Activated CD8-positive, alpha-beta T cell treated with anti-CD3 and anti-CD28 coated beads for 36 hours (primary cell): ENCODE measurements at regions not wholly inside any gene's neighbourhood (a gene's known extent, or its start where the extent isn't known, plus 50 kb on each side); places are given as distances from the start of the nearest gene placed in this dataset.

Source experiments
- ATAC-seq: fragments of 200-7000 bp; cut with Tn5 transposase; one replicate; pipeline ENCODE4 v1.10.0; 2021; ENCODE audit warnings: mild to moderate bottlenecking, moderate library complexity
- CTCF ChIA-PET: fragments of 350-600 bp; sonication (Branson Sonifier 250); formaldehyde crosslinking; loops from one replicate; lab custom pipeline; 2021; ENCODE audit warnings: antibody characterized with exemption; lab: Charles Lee
- POLR2A ChIA-PET: fragments of 350-600 bp; sonication (Branson Sonifier 250); formaldehyde crosslinking; loops from one replicate; lab custom pipeline; 2021; ENCODE audit warnings: antibody characterized with exemption; lab: Charles Lee
- DNase-seq: peaks from one replicate; pipeline ENCODE4 v3.0.0-alpha.2; 2020
- H3K27ac Mint-ChIP-seq: one replicate; pipeline ENCODE4 v1.8.0; 2021; ENCODE audit warnings: mild to moderate bottlenecking, mixed read lengths
- H3K27me3 Mint-ChIP-seq: one replicate; pipeline ENCODE4 v1.8.0; 2021; ENCODE audit warnings: mixed read lengths
- H3K36me3 Mint-ChIP-seq: one replicate; pipeline ENCODE4 v1.8.0; 2021; ENCODE audit warnings: low read depth, mixed read lengths
- H3K4me1 Mint-ChIP-seq: one replicate; pipeline ENCODE4 v1.8.0; 2021; ENCODE audit warnings: low read depth, mixed read lengths
- H3K4me3 Mint-ChIP-seq: one replicate; pipeline ENCODE4 v1.8.0; 2021; ENCODE audit warnings: mild to moderate bottlenecking, moderate library complexity, mixed read lengths
- H3K9me3 Mint-ChIP-seq: one replicate; pipeline ENCODE4 v1.8.0; 2021; ENCODE audit warnings: mixed read lengths
- intact Hi-C: fragments of 100-400 bp; cut with micrococcal nuclease; formaldehyde crosslinking; loops from one replicate; pipeline ENCODE4 v1.10.0; 2022
- TF ChIP-seq, protein P1 (sequence below): fragments of 200-600 bp; IDR thresholded peaks from one replicate; pipeline ENCODE4 v1.8.0; 2022; ENCODE audit warnings: antibody characterized with exemption, mild to moderate bottlenecking

DNA sequence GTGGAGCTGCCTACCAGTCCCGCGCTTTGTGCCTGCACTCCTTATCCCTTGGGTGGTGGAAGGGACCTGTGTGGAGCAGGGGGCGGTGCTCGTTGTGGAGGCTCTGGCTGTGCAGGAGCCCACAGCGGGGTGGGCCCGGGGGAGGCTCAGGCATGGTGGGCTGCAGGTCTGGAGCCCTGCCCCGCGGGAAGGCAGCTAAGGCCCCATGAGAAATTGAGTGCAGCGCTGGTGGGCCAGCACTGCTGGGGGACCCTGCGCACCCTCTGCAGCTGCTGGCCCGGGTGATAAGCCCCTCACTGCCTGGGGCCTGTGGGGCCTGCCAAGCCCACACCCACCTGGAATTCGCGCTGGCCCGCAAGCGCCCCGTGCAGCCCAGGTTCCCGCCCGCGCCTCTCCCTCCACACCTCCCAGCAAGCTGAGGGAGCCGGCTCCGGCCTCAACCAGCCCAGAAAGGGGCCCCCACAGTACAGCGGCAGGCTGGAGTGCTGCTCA is 859.6 kb upstream of the KCND2 start:
- TF ChIP-seq, protein P1, sequence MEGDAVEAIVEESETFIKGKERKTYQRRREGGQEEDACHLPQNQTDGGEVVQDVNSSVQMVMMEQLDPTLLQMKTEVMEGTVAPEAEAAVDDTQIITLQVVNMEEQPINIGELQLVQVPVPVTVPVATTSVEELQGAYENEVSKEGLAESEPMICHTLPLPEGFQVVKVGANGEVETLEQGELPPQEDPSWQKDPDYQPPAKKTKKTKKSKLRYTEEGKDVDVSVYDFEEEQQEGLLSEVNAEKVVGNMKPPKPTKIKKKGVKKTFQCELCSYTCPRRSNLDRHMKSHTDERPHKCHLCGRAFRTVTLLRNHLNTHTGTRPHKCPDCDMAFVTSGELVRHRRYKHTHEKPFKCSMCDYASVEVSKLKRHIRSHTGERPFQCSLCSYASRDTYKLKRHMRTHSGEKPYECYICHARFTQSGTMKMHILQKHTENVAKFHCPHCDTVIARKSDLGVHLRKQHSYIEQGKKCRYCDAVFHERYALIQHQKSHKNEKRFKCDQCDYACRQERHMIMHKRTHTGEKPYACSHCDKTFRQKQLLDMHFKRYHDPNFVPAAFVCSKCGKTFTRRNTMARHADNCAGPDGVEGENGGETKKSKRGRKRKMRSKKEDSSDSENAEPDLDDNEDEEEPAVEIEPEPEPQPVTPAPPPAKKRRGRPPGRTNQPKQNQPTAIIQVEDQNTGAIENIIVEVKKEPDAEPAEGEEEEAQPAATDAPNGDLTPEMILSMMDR = no peak
- Mint-ChIP-seq H3K27ac (no peak overlapping the region), H3K9me3 (peaks cover 8% of the 10 kb centered on the region), H3K4me3 (no peak overlapping the region), H3K27me3 (no peaks in the 10 kb centered on the region), H3K4me1 (no peaks in the 10 kb centered on the region), H3K36me3 (no peaks in the 10 kb centered on the region)
- ATAC-seq (no peak), DNase-seq (no peak)
- ChIA-PET POLR2A (no interaction called here), CTCF (no interaction called here)
- intact Hi-C loops = no loop called here

DNA sequence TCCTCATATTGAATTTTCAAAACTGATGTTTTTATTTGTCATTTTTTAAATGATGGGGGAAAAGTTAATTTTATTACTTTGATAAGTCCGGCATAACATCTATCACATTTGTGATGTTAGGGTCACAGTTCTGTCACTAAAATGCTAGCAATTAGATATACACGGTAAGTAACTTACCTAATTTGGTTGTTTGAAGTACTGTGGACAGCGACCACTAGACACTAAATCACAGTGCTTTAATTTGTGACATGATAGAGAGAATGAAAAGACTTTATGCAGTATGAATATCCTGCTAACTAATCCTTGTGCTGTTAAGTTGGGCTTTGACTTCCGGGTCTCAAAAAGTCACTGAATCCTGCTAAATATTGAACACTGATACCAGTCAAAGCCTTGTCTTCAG is 857.3 kb upstream of the KCND2 start:
- Mint-ChIP-seq H3K36me3 (no peaks in the 10 kb centered on the region), H3K27ac (no peak overlapping the region), H3K9me3 (peaks cover 9% of the 10 kb centered on the region), H3K4me1 (no peaks in the 10 kb centered on the region), H3K27me3 (no peaks in the 10 kb centered on the region), H3K4me3 (no peak overlapping the region)
- ChIA-PET CTCF (no interaction called here), POLR2A (no interaction called here)
- no peak for DNase-seq
- intact Hi-C loops = no loop called here
- TF ChIP-seq, protein P1 = no peak
- ATAC-seq = no peak

DNA sequence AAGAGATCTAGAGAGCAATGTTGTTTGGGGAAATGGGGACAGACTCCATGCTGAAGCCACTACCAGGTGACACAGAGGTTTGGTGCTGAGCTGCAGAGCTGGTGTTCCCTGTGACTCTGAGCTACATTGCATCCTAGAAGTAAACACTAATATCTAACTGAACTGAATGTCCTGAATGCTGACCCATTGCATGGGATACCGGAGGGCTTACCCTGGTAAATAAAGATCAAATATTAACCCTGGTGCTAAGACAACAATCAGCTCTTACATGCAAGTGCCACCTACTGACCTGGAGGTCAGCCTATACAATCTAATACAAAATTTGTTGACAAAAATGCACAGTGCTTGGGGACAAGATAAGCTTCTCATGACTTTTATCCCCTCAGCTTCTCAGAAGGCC is 851.3 kb upstream of the KCND2 start:
- TF ChIP-seq, protein P1 = no peak
- H3K4me3 Mint-ChIP-seq = no peak overlapping the region
- CTCF ChIA-PET = no interaction called here
- no peak for ATAC-seq
- no peaks in the 10 kb centered on the region for H3K4me1 Mint-ChIP-seq
- no peak overlapping the region for H3K27ac Mint-ChIP-seq
- H3K9me3 Mint-ChIP-seq = peaks cover 12% of the 10 kb centered on the region
- DNase-seq = no peak
- no peaks in the 10 kb centered on the region for H3K36me3 Mint-ChIP-seq
- no peaks in the 10 kb centered on the region for H3K27me3 Mint-ChIP-seq
- intact Hi-C loops = no loop called here
- POLR2A ChIA-PET = no interaction called here

DNA sequence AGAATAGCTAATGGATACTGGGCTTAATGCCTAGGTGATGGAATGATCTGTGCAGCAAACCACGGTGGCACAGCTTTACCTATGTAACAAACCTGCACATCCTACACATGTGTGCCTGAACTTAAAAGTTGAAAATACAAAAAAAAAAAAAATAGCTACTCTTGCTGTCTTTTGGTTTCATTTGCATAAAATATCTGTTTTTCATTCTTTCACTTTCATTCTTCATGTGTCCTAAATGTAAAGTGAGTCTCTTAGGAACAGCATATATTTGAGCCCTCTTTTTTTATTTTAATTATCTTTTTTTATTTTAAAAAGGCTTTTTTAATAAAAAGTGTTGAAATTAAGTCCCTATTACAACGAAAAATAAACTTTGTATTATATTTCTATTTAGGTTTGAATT is 836.1 kb upstream of the KCND2 start:
- ATAC-seq (no peak), DNase-seq (no peak)
- Mint-ChIP-seq H3K27ac (no peak overlapping the region), H3K9me3 (peaks cover 9% of the 10 kb centered on the region), H3K4me1 (no peaks in the 10 kb centered on the region), H3K4me3 (no peak overlapping the region), H3K27me3 (no peaks in the 10 kb centered on the region), H3K36me3 (no peaks in the 10 kb centered on the region)
- TF ChIP-seq, protein P1 = no peak
- ChIA-PET POLR2A (no interaction called here), CTCF (no interaction called here)
- intact Hi-C loops = no loop called here

DNA sequence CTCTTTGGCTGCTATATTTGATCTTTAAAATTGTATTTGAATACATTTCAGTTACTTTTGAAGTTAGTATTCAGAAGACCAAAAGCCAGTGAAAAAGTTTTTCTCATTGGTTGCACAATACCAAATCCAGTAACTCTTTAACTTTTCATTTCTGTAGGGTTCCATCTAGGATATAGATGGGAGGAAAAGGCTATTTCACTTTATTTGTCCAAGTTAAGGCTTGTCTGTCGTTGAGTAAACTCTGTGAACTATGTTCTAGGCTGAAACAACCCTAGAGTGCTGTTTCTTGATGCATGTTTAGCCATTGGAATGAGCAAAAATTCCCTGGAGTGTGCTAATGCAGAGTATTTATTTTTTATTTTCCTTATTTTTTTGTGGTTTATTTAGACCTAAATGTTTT is 834.7 kb upstream of the KCND2 start:
- Mint-ChIP-seq H3K9me3 (peaks cover 9% of the 10 kb centered on the region), H3K27me3 (no peaks in the 10 kb centered on the region), H3K4me1 (no peaks in the 10 kb centered on the region), H3K36me3 (no peaks in the 10 kb centered on the region), H3K4me3 (no peak overlapping the region), H3K27ac (no peak overlapping the region)
- DNase-seq (no peak), ATAC-seq (no peak)
- intact Hi-C loops = no loop called here
- POLR2A ChIA-PET = no interaction called here
- CTCF ChIA-PET = no interaction called here
- TF ChIP-seq, protein P1 = no peak
